ENCODE measurements at regions not wholly inside any gene's neighbourhood (a gene's known extent, or its start where the extent isn't known, plus 50 kb on each side); places are given as distances from the start of the nearest gene placed in this dataset.

- Histone ChIP-seq H3K4me1 (ENCODE audit: control insufficient read depth, extremely low read depth, insufficient read depth, low read length) (no peaks in the 10 kb centered on the region), H3K36me3 (ENCODE audit: control insufficient read depth in 2 of 2, extremely low read depth in 1 of 2, insufficient read depth in 2 of 2, low read length in 2 of 2) (no peaks in the 10 kb centered on the region), H3K27me3 (ENCODE audit: control insufficient read depth in 2 of 2, insufficient read depth in 2 of 2, low read length in 2 of 2) (no peaks in the 10 kb centered on the region), H3K9me1 (replicated peaks; ENCODE audit: control insufficient read depth, extremely low read depth, insufficient read depth, low read length) (no peaks in the 10 kb centered on the region), H3K79me2 (ENCODE audit: control insufficient read depth, insufficient read depth, low read length) (no peaks in the 10 kb centered on the region), H2AFZ (ENCODE audit: low read depth, low read length) (no peak overlapping the region), H3K4me3 (replicated peaks in 1 of 3; ENCODE audit: insufficient read depth in 1 of 3, low read depth in 1 of 3, low read length in 3 of 3) (no peak overlapping the region), H3K9me3 (replicated peaks; ENCODE audit: control insufficient read depth, insufficient read depth, low read length) (peaks cover 2% of the 10 kb centered on the region), H3K4me2 (ENCODE audit: insufficient read depth, low read length) (no peak overlapping the region), H3K27ac (ENCODE audit: insufficient read depth, low read depth, low read length) (no peak overlapping the region), H3K9ac (replicated peaks; ENCODE audit: extremely low read depth, insufficient read depth, low read length) (no peak overlapping the region), H4K20me1 (replicated peaks; ENCODE audit: control insufficient read depth, extremely low read depth, insufficient read depth, low read length) (no peaks in the 10 kb centered on the region)
- intact Hi-C loops (cut with micrococcal nuclease): no loop called here
- DNase-seq (ENCODE audit: low read depth, low spot score): no peak
- ChIA-PET POLR2A (no interaction called here), CTCF (no interaction called here)
- no TSS peak for BruUV-seq (replicated peaks)
- no peak for FAIRE-seq
- dilution Hi-C loops (cut with MboI; ENCODE audit: extremely low pct_ligation_motif_present, low sequenced_read_pairs): no loop called here
- TF ChIP-seq POLR2A (IDR thresholded peaks at IDR 0.05; ENCODE audit: low read depth, low read length) (no peak), MYC (IDR thresholded peaks at IDR 0.05; ENCODE audit: low read depth, low read length) (no peak), EZH2 (IDR thresholded peaks at IDR 0.05; ENCODE audit: borderline replicate concordance, low read depth, low read length, severe bottlenecking) (no peak), POLR2AphosphoS5 (IDR thresholded peaks at IDR 0.05; ENCODE audit: insufficient read depth, low read depth, low read length) (no peak), CTCF (IDR thresholded peaks at IDR 0.05; ENCODE audit: extremely low read depth in 1 of 2, insufficient read depth in 1 of 2, low read depth in 1 of 2, low read length in 2 of 2) (no peak), FOS (IDR thresholded peaks at IDR 0.05; ENCODE audit: borderline replicate concordance, insufficient read depth, low read length) (no peak), MAX (IDR thresholded peaks at IDR 0.05; ENCODE audit: insufficient read depth, insufficient read length) (no peak), GATA2 (IDR thresholded peaks at IDR 0.05; ENCODE audit: insufficient read depth, insufficient read length, low read depth, low read length) (no peak), JUN (IDR thresholded peaks at IDR 0.05; ENCODE audit: borderline replicate concordance, insufficient read depth, insufficient read length, low read depth) (no peak)
Observed at GRCh38 chr4:43233321-43233720, 340.8 kb downstream of the GRXCR1 start.
